NCI-H1048 (cell line): ENCODE measurements at regions not wholly inside any gene's neighbourhood (a gene's known extent, or its start where the extent isn't known, plus 50 kb on each side); places are given as distances from the start of the nearest gene placed in this dataset.
A peak's percentile ranks its signal among the peaks of the same experiment; 100 is the strongest.

ENCODE experiments used
- DNase-seq: peaks from one replicate; lab custom pipeline; 2025; lab: John Stamatoyannopoulos, UW

- no peak for DNase-seq
Observed at GRCh38 chr6:82015043-82015442, 232.5 kb downstream of the IBTK start.

- DNase-seq = no peak
Observed at GRCh38 chr6:82013561-82014530, 233.7 kb downstream of the IBTK start.

DNA sequence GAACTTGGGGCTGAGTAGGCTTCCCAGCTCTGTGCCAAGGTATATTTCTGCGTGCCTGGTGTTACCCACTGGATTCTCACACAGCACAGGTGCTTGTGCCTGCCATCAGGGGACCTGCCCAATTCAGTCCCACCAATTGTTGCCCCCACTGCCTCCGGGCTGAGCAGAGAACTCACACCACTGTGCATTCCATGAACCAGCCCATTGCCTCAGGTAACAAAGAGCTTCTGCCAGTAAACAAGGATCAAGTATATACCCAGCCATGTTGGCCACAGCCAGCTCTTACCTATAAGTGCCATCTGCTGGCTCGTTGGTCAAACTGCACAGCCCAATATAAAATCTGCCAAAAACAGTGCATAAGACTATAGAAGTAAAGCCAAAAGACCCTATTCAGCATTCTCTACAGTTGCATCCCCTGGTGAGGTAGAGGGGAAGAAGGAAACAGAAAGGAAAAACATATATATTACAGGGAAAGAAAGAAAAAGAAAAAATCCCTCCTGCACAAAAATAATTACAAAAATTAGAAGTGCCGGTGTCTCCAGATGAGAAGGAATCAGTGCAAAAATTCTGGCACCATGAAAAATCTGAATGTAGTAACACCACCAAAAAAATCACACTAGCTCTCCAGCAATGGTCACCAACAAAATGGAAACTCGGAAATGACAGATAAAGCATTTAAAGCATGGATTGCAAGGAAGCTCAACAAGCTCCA, 241.4 kb downstream of the IBTK start:
- peak; percentile 15 for DNase-seq

DNA sequence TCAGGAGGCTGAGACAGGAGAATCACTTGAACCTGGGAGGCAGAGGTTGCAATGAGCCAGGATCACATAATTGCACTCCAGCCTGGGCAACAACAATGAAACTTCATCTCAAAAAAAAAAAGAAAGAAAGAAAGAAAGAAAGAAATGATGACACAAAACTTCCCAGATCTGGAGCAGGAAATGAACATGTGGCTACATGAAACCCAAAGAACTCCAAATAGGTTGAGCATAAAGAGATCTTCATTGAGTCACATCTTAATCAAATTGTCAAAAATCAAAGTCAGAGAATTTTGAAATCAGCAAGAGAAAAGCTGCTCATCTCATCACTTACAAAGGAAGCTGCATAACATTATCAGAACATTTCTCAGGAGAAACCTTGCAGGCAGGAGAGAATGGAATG, 247.0 kb downstream of the IBTK start:
- DNase-seq = no peak

DNA sequence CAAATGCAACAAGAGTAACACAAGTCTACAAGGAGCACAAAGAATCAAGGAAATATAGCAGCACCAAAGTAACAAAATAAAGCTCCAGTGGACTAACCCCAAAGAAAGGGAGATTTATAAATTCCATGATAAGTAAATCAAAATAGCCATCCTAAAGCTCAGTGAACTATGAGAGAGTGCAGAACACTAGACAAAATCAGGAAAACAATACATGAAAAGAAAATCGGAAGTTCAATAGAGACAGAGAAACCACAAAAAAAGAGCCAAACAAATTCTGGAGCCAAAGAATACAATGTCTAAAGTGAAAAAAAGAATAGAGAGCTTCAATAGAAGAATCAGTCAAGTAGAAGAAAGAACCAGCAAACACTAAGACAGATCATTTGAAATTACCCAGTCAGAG, 247.3 kb upstream of the TENT5A start:
- DNase-seq = no peak

DNA sequence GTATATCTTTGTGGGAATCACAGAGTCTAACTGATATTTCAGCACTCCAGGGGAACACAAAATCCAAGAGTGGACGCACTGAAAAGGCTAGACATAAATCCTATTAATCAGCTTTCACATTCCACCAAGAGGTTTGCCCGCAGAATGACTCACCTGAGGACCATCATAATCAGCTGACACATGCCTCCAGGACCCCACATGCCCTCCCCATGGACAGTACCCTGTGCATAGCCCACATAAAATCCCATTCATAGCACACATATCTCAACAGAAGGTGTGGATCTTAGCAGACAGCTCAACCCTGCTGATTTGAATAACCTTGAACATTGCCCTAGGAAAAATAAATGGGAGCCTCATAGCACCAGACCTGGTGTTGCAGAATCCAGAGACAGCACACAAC, 246.8 kb upstream of the TENT5A start:
- DNase-seq = no peak

DNA sequence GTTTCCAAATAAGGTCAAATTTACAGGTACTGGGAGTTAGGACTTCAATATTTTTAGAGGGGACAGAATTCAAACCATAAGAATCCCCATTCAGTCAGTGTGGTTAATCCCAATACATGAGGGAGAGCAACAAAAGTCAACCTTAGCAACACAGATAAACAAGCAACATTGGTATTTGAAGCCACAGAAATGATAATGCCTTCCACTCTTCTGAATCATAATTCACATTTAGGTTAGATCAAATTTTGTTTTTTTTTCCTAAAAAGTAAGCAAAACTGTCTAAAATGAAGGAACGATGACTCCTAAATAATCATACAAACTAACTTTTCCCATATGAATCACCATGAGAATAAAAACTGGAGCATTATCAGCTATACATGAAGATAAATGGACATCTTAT, 246.0 kb upstream of the TENT5A start:
- DNase-seq = no peak

GRCh38 chr6:81997090-81997926, 244.8 kb upstream of the TENT5A start:
- no peak for DNase-seq

DNA sequence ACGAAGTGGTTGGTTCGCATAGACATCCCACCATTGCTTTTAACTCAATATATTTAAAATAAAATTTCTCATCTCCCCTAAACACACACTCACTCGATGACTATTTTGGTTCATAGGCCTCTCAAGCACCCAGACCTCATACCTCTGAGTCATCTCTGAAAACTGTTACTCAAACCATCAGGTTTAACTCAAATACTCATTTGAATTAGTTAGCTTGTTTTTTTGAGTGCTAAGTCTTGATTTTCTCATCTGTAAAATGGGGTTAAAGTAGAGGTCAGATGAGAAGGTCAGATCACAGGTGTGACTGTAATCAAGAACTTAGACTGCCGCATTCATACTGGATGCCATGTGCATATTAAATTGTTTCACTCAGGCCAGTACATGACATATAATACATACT, 243.9 kb upstream of the TENT5A start:
- no peak for DNase-seq

DNA sequence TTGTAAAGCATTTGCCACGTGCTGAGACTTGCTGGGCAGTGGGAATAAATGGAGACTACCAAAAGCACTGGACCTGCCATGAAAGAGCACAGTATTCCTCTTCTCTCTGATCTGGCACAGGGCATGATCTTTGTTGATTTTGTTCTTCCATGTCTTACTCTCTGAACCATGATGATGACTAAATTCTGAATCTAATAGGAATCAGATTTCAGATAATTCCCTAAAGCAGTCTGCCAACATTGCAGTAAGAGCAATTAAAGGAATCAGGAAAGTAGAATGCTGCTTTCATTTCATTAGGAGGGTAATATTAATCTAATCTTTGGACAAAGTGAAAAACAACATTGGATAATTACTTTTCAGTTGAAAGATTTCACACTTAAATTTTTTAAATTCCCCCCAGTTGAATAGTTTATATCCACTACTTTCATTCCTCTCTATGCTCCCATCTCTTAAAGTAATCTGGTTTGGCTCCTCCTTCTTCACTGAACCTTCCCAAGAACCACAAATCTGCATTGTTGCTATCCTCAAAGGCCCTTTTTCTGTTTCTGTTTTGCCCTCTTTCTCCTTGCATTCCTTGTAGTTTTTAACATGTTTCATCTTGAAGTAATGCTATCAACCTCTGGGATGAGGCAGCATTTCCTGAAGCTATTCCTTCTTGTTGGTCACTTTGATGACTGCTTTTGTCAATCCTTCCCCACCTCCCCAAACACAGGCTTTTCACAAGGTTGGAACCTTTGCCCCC, 243.2 kb upstream of the TENT5A start:
- no peak for DNase-seq

DNA sequence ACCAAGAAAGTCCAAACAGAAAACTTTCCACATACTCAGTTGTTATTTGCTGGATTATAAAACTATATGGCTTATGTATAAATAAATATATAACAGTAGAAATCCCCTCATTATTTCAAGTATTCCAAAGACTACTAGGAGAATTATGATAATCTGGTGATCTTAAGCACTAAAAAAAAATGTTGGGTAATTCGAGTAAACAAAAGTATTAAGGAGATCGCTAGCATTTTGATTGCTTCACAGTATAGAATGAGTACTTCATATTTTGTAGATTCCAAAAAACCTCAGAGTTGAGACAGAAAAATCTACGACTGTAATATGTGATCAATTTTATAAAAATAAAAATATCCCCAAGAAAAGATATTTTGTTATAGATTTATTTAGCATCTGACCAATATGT, 236.4 kb upstream of the TENT5A start:
- no peak for DNase-seq

DNA sequence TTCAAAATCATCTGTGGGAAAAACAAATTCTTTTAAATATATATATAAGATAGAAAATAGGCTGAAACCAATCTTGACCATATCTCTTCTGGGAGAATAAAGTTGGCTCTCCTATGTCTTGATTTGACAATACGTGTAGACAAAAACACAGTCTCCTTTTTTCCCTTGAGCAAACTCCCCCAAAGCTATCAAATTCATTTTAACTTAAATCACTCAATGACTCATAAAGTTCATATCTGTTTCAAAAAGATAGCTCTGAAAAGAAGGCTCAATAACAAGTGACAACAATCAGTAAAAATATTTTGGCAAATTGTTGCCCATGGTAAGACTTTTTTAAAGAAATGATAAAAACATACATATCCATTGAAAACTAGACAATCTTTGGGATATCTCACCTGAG, 236.0 kb upstream of the TENT5A start:
- DNase-seq = no peak

GRCh38 chr6:81987293-81987692, 234.8 kb upstream of the TENT5A start:
- DNase-seq = no peak

DNA sequence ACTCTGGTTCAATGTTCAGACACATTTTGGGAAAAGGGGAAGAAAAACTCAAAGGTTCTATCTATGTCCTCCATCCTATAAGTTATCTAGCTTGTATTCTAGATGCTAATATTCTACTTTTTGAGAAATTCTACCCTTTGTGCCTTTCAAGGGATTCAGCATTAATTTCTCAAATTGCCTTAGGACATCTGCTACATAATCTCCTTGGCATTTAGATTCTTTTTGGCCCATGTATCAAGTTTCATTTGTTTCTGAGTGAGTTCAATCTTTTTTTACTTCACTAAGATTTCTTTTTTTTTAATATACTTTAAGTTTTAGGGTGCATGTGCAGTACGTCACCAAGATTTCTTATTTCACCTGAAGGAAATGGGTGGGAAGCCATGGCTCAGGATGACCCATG, 232.7 kb upstream of the TENT5A start:
- DNase-seq = no peak

- no peak for DNase-seq
Observed at GRCh38 chr6:81984599-81984998, 232.1 kb upstream of the TENT5A start.

DNA sequence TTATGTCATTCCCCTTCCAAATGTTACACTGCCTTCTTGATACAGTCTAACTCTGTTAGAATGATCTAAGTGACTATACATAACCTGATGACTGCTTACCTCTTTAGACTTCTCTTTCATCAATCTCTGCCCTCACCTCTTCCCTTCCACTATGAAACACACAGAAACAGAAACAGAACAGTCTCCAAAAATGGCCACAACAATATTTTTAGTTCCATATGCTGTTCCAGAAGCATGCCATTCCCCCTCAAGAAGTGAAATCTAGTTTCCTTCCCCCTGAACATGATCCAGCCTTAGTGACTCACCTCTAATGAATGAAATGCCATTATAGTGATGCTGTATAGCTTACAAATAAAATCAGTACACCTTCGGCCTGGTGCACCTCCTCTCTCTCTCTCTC, 229.3 kb upstream of the TENT5A start:
- DNase-seq = no peak

- no peak for DNase-seq
Observed at GRCh38 chr6:81979767-81980166, 227.3 kb upstream of the TENT5A start.

DNA sequence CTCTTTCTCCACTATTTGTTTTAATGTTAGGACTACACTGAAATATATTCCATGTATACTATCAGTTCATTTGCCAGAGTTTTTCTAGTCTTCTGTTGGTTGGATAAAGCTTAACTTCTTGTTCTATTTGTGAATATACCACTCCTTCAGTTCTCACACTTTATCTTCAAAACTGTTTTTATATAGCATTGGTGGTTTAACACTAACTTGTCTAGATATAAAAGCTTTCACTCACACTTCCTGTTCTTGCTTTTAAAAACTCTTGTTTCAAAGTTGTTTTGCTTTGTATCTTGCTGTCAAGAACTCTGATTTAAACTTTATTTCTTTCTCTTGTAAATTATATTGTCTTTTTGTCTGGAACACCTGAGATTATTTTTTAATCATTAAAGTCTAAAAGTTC, 226.8 kb upstream of the TENT5A start:
- no peak for DNase-seq

- no peak for DNase-seq
Observed at GRCh38 chr6:81978230-81978629, 225.7 kb upstream of the TENT5A start.

GRCh38 chr6:81977486-81977885, 225.0 kb upstream of the TENT5A start:
- DNase-seq = no peak

- no peak for DNase-seq
Observed at GRCh38 chr6:81969814-81970213, 217.3 kb upstream of the TENT5A start.

GRCh38 chr6:81969011-81969410, 216.5 kb upstream of the TENT5A start:
- no peak for DNase-seq
